BLaER1 treated with 17β-estradiol and CSF1 and Interleukin-3, amounts not matched to agents 10 nM and 100 nM (cell line): ENCODE measurements at regions not wholly inside any gene's neighbourhood (a gene's known extent, or its start where the extent isn't known, plus 50 kb on each side); places are given as distances from the start of the nearest gene placed in this dataset.

Experiments
- H3K27ac ChIP-seq, 11 experiments: shearing (Covaris generic); formaldehyde crosslinking; 2 replicates each; pipeline ENCODE4 v1.8.1; 2022
- H3K27me3 ChIP-seq, 11 experiments: shearing (Covaris generic); formaldehyde crosslinking; 2 replicates each; pipeline ENCODE4 v1.8.1; 2022
- H3K36me3 ChIP-seq, 11 experiments: shearing (Covaris generic); formaldehyde crosslinking; 2 replicates each; pipeline ENCODE4 v1.8.1; 2022
- H3K4me1 ChIP-seq, 10 experiments: shearing (Covaris generic); formaldehyde crosslinking; 2 replicates each; pipeline ENCODE4 v1.8.1; 2022
- H3K4me2 ChIP-seq, 11 experiments: shearing (Covaris generic); formaldehyde crosslinking; 2 replicates each; pipeline ENCODE4 v1.8.1; 2022
- H3K4me3 ChIP-seq, 10 experiments: shearing (Covaris generic); formaldehyde crosslinking; 2 replicates each; pipeline ENCODE4 v1.8.1; 2022
- H3K9ac ChIP-seq, 11 experiments: shearing (Covaris generic); formaldehyde crosslinking; 2 replicates each; pipeline ENCODE4 v1.8.1; 2022
- H3K9me3 ChIP-seq, 11 experiments: shearing (Covaris generic); formaldehyde crosslinking; replicated peaks in 1 of 11; 2 replicates each; pipeline ENCODE4 v1.8.1; 2022
- H4K20me1 ChIP-seq, 11 experiments: shearing (Covaris generic); formaldehyde crosslinking; 2 replicates each; pipeline ENCODE4 v1.8.1; 2022
- Cebpa-rat ChIP-seq, 11 experiments: shearing (Covaris generic); IDR thresholded peaks; 2 replicates each; pipeline ENCODE4 v1.8.1; 2022

DNA sequence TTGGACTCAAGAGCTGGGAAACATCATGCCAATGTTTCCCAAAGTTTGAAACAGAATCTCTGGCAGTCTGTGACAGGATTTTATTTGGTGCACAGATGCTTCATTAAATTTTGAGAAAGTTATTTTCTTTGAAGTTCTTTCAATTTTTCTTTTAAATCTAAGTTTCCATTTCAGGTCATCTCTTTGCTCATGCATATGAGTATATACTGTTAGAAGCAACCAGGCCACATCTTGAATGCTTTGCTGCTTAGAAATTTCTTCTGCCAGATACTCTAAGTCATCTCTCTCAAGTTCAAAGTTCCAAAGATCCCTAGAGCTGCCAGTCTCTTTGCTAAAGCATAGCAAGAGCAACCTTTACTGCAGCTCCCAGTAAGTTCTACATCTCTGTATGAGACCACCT, 59.1 kb upstream of the CCDC28A start:
- no peaks in the 10 kb centered on the region for H3K27me3 ChIP-seq
- no peak overlapping the region for H3K4me3 ChIP-seq
- no peak overlapping the region for H3K9ac ChIP-seq
- 0 out of 22 replicates have a peak, but pooled peaks cover 0 to 3% (median 0%) of the 10 kb centered on the region in 11 experiments for H3K36me3 ChIP-seq
- no peak overlapping the region for H3K27ac ChIP-seq
- no peaks in the 10 kb centered on the region for H4K20me1 ChIP-seq
- no peak overlapping the region for H3K4me2 ChIP-seq
- peaks cover 0 to 8% (median 3%) of the 10 kb centered on the region in 10 experiments; a peak in 11 of 20 replicates for H3K4me1 ChIP-seq
- H3K9me3 ChIP-seq = peaks cover 21 to 39% (median 30%) of the 10 kb centered on the region in 11 experiments
- TF ChIP-seq Cebpa-rat (IDR thresholded peaks at IDR 0.05) = no peak

DNA sequence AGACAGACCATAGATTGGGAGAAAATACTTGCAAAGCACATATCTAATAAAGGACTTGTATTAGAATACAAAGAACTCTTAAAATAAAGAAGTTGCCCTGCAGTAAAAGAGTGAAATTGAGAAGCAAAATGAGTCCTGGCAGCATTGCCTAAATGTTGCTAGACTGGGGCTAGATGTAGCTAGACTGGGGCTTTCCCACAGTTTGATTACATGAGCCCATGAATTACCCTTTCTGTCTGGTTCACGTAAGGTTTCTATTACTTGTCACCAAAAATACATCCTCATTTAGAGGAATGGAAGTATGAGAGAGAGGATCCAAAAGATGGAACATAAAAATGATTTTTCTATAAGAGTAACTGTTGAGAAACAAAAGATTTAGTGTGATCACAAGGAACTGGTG, 57.6 kb upstream of the CCDC28A start:
- Histone ChIP-seq H3K4me1 (peaks cover 0 to 16% (median 9%) of the 10 kb centered on the region in 10 experiments; a peak in 12 of 20 replicates), H4K20me1 (no peaks in the 10 kb centered on the region), H3K27me3 (no peaks in the 10 kb centered on the region), H3K9me3 (peaks cover 21 to 39% (median 30%) of the 10 kb centered on the region in 11 experiments), H3K4me2 (no peak overlapping the region), H3K4me3 (no peak overlapping the region), H3K36me3 (0 out of 22 replicates have a peak, but pooled peaks cover 0 to 3% (median 0%) of the 10 kb centered on the region in 11 experiments), H3K9ac (no peak overlapping the region), H3K27ac (no peak overlapping the region)
- TF ChIP-seq Cebpa-rat (IDR thresholded peaks at IDR 0.05) = no peak

DNA sequence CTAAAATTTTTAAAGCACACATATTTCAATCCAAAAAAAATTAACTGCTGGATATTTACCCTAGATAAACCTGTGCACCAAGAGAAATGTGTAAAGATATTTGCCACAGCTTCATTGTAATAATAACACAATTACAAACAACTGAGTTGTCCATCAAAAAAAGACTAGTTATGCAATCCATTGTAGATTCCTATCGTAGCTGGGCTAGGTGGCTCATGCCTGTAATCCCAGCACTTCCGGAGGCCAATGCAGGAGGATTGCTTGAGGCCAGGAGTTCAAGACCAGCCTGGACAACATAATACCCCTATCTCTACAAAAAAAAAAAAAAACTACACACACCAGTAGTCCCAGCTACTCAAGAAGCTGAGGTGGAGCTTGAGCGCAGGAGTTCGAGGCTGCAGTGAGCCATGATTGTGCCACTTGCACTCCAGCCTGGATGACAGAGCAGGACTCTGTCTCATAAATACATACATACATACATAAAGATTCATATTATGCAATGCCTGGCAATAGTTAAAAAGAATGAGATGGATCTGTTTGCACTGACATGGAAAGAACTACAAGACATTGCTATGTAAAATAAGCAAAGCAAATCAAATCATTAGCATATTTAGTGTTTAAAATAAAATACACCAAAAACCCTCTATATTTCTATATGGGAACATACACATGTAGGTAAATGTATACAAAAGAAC, 56.5 kb upstream of the CCDC28A start:
- Histone ChIP-seq H3K4me2 (no peak overlapping the region), H3K4me3 (no peak overlapping the region), H3K36me3 (0 out of 22 replicates have a peak, but pooled peaks cover 0 to 3% (median 0%) of the 10 kb centered on the region in 11 experiments), H4K20me1 (no peaks in the 10 kb centered on the region), H3K27ac (no peak overlapping the region), H3K27me3 (no peaks in the 10 kb centered on the region), H3K4me1 (peaks cover 0 to 16% (median 9%) of the 10 kb centered on the region in 10 experiments; a peak in 12 of 20 replicates), H3K9me3 (peaks cover 20 to 29% (median 23%) of the 10 kb centered on the region in 11 experiments), H3K9ac (no peak overlapping the region)
- TF ChIP-seq Cebpa-rat (IDR thresholded peaks at IDR 0.05) = no peak

DNA sequence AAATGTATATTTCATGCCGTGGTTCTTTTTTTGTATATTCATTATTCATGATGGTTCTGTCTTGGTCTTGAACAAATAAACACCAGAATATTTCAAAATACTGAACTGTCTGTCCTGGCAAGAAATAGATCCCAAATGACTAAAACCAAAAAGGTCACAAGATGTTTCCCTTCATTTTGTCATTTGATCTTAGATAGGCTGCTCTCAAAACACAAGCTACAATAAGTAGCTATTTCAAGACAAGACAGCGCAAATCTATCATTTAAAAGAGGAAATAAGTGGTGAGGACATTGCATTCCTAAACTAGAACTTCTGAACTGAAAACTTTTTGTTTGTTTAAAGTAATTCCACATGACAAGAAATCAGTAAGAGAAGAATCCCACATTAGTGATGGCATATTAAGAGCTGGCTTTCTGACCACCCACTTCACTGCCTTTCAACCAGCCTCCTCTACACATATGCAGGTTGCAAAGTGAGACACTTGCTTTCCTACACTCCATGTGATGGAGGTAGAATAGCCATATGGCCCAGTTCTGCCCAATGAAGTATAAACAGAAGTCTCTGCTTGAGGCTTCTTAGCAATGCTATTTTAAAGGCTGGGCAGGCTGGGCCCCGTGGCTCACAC, 54.4 kb upstream of the CCDC28A start:
- Histone ChIP-seq H3K9ac (no peak overlapping the region), H3K9me3 (peaks cover 7 to 15% (median 14%) of the 10 kb centered on the region in 11 experiments), H4K20me1 (no peaks in the 10 kb centered on the region; a peak in 1 of 22 replicates), H3K27me3 (no peaks in the 10 kb centered on the region), H3K4me3 (no peak overlapping the region), H3K27ac (peak overlapping the region in 4 of 11 experiments; percentile 2 to 50 (median 20); a peak in 4 of 22 replicates), H3K36me3 (0 out of 22 replicates have a peak, but pooled peaks cover 0 to 3% (median 0%) of the 10 kb centered on the region in 11 experiments), H3K4me2 (peak overlapping the region in 6 of 11 experiments; percentile 4 to 61 (median 33); a peak in 5 of 22 replicates), H3K4me1 (peaks cover 0 to 36% (median 20%) of the 10 kb centered on the region in 10 experiments; a peak in 17 of 20 replicates)
- no peak for TF ChIP-seq Cebpa-rat (IDR thresholded peaks at IDR 0.05)

DNA sequence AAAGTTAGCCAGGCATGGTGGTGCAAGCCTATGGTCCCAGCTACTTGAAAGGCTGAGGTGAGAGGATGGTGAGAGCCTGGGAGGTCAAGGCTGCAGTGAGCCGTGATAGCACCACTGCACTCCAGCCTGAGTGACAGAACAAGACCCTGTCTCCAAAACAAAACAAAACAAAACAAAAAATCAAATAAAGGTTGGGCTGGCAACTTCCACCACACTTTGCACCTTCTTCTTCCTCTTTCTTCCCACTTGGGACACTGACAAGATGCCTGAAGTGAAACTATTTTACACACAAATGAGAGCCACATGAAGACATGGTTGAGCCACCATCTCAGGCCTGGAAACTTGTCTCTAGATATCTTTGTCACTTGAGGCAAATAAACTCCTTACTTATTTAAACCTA, 53.8 kb upstream of the CCDC28A start:
- peaks cover 0 to 42% (median 21%) of the 10 kb centered on the region in 10 experiments; a peak in 17 of 20 replicates for H3K4me1 ChIP-seq
- TF ChIP-seq Cebpa-rat (IDR thresholded peaks at IDR 0.05) = no peak
- no peaks in the 10 kb centered on the region for H3K27me3 ChIP-seq
- peaks cover under 1 to 9% (median 8%) of the 10 kb centered on the region in 11 experiments; a peak in 18 of 22 replicates for H3K9me3 ChIP-seq
- H3K27ac ChIP-seq = peak overlapping the region in 3 of 11 experiments; percentile 2 to 50 (median 9); a peak in 4 of 22 replicates
- H3K4me2 ChIP-seq = peak overlapping the region in 8 of 11 experiments; percentile 1 to 61 (median 22); a peak in 8 of 22 replicates
- no peak overlapping the region for H3K9ac ChIP-seq
- H4K20me1 ChIP-seq = no peaks in the 10 kb centered on the region; a peak in 1 of 22 replicates
- H3K36me3 ChIP-seq = no peaks in the 10 kb centered on the region
- no peak overlapping the region for H3K4me3 ChIP-seq

DNA sequence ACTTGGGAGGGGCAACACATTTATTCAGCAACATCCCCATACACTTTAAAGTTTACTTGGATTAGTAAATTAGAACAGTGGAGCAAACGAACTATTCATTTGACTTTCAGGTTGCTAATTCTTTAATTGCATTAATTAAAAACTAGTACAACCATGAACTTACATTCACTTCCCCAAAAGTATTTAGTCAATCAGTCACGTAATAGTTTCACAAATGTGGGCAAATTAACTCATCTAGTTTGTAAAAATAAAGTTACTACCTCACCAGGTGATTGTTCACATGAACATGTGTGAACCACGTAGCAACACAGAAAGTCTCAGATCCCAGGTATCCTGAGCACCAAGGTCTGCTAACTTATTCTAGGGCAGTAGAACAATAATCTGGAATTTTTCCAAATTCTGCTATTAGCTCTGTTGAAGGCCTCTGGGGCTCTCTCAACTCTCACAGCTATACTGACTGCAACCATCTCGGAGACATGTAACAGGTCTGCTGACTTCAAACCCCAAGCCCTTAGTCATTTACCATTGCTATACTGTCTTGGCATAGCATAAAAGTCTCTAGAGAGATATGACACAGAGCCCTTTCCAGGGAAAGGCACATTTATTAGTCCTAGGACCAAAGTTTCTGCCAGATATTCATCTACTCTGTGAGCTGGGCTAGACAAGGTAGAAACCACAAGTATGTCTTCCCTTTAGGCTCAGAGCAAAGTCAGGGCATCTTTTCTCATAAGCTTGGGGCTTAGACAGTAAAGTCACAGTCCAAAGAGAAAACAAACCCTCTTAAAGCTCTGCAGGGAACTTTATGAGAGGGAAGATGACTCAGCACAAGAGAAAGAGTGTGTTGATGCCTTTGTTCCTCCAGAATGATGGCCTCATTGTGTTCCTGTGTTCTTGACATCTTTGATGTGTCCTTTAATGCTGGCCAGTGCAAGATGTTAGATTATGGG, 50.9 kb upstream of the CCDC28A start:
- no peak for TF ChIP-seq Cebpa-rat (IDR thresholded peaks at IDR 0.05)
- Histone ChIP-seq H3K4me1 (peaks cover 0 to 50% (median 21%) of the 10 kb centered on the region in 10 experiments; a peak in 17 of 20 replicates), H3K9ac (no peak overlapping the region), H3K27ac (peak overlapping the region in 5 of 11 experiments; percentile 1 to 32 (median 27); a peak in 7 of 22 replicates), H3K36me3 (no peaks in the 10 kb centered on the region), H3K9me3 (no peaks in the 10 kb centered on the region), H3K4me3 (no peak overlapping the region), H4K20me1 (no peaks in the 10 kb centered on the region; a peak in 1 of 22 replicates), H3K4me2 (peak overlapping the region in 6 of 11 experiments; percentile 1 to 80 (median 56); a peak in 11 of 22 replicates), H3K27me3 (no peaks in the 10 kb centered on the region)
